Mucosa of rectum (tissue), 2 donors: ENCODE measurements at regions not wholly inside any gene's neighbourhood (a gene's known extent, or its start where the extent isn't known, plus 50 kb on each side); places are given as distances from the start of the nearest gene placed in this dataset.

ENCODE experiments used
- H3K27ac ChIP-seq, 2 donors: one replicate each; pipeline ENCODE4 v1.7.0; 2013; ENCODE audit warnings: inconsistent platforms in 2 of 2, low read depth in 2 of 2, low read length in 2 of 2
- H3K27me3 ChIP-seq, 2 donors: one replicate each; pipeline ENCODE4 v1.7.0; 2013; ENCODE audit warnings: low read length in 2 of 2; ENCODE audit not compliant: control insufficient read depth in 2 of 2, insufficient read depth in 2 of 2
- H3K36me3 ChIP-seq, 2 donors: one replicate each; pipeline ENCODE4 v1.7.0; 2013; ENCODE audit warnings: low read length in 2 of 2; ENCODE audit not compliant: control insufficient read depth in 2 of 2, insufficient read depth in 2 of 2
- H3K4me1 ChIP-seq, 2 donors: one replicate each; pipeline ENCODE4 v1.7.0; 2013; ENCODE audit warnings: low read length in 2 of 2, mild to moderate bottlenecking in 1 of 2; ENCODE audit not compliant: control insufficient read depth in 2 of 2, insufficient read depth in 2 of 2
- H3K4me3 ChIP-seq, 2 donors: one replicate each; pipeline ENCODE4 v1.7.0; 2013; ENCODE audit warnings: low read length in 2 of 2
- H3K9ac ChIP-seq, 2 donors: one replicate each; pipeline ENCODE4 v1.7.0; 2013; ENCODE audit warnings: low read length in 2 of 2, low read depth in 1 of 2, mild to moderate bottlenecking in 1 of 2
- H3K9me3 ChIP-seq, 2 donors: one replicate each; pipeline ENCODE4 v1.7.0; 2013; ENCODE audit warnings: low read length in 2 of 2; ENCODE audit not compliant: control insufficient read depth in 2 of 2
- donor health status: healthy.
- donor health status: Normal muscosa, but diverticular disease.

DNA sequence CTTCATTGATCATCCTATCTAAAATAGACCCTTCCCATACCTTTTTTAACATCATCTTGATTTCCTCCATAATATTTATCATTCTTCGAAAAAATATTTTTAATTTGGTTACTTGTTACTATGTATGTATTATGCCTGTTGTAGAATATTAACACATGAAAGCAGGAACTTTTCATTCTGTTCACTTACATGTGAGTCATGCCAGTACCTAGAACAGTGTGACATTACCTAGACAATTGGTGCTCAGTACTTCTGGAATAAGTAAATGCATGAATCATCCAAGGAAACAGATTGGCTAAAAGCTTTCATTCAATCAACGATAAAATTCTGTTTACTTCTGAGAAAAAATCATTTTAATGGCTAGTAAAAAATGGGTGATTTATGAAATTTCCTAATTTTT lies 76.4 kb downstream of the CXXC4 start:
- H3K9ac ChIP-seq: no peak overlapping the region

DNA sequence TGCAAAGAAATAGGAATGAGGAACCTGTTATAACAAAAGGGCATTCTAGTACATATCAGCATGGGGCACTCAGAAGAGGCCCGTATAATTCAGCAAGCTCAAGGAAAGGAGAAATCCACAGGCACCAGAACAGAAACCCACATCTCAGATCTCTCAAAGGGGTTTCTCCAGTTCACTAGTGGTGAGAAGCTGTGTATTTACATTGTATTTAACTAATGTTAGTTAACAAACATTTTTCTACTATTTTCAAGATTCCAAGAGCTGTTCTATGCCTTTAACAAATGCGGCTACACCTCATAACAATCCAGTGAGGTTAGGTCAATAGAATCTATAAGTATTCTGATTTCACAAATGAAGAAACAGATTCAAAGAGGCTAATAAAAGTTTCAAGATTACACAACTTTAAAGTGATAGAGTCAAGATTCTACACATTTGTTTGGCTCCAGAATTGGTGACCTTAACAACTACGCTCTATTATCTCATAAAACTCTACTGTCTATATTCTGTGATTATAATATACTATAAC lies 77.3 kb downstream of the CXXC4 start:
- Histone ChIP-seq H3K9me3 (no peaks in the 10 kb centered on the region), H3K36me3 (no peaks in the 10 kb centered on the region), H3K4me1 (peaks cover 0 to 15% of the 10 kb centered on the region in 2 donors), H3K27ac (peak overlapping the region; percentile 67 to 69), H3K9ac (no peak overlapping the region), H3K27me3 (no peaks in the 10 kb centered on the region), H3K4me3 (peak overlapping the region in 1 of 2 donors; percentile 35)

More for the DNA sequence above, 76.4 kb downstream of the CXXC4 start:
- no peaks in the 10 kb centered on the region for H3K36me3 ChIP-seq
- H3K27me3 ChIP-seq: no peaks in the 10 kb centered on the region
- H3K4me3 ChIP-seq: no peak overlapping the region
- no peaks in the 10 kb centered on the region for H3K9me3 ChIP-seq
- H3K27ac ChIP-seq: no peak overlapping the region
- peaks cover 0 to 15% of the 10 kb centered on the region in 2 donors for H3K4me1 ChIP-seq

DNA sequence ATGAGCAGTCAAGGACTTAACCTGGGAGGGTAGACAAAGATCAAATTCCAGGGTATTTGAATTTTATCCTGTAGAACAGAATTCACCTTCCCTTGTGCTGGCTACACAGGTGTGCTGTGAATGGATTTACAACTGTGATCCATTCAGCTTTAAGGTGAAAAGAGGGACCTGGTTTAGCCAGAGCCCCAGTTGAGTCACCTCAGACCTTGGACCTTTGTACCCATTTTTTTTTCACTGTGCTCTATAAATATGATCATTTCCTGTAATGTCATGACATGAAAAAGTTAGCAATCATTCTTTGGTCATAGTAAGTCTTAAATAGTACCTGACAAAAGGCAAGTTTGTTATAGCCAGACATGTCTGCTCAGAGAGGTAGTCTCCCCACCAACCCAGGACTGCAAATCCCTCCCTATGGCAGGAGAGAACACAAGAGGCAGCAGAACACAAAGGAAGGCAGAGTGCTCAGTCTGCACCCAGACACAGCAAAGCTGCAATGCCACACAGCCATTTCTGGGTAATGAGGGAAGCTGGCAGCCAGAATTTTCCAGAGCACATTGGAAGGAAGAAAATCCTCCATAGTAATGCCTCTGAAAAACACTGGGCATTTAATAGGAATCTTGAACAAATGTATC lies 77.9 kb downstream of the CXXC4 start:
- H3K27me3 ChIP-seq: no peaks in the 10 kb centered on the region
- peak overlapping the region; percentile 67 to 69 for H3K27ac ChIP-seq
- H3K9ac ChIP-seq: no peak overlapping the region
- H3K4me3 ChIP-seq: peak overlapping the region in 1 of 2 donors; percentile 35
- H3K9me3 ChIP-seq: no peaks in the 10 kb centered on the region
- H3K4me1 ChIP-seq: peaks cover 0 to 15% of the 10 kb centered on the region in 2 donors
- no peaks in the 10 kb centered on the region for H3K36me3 ChIP-seq

GRCh38 chr4:104413487-104413886 lies 81.2 kb downstream of the CXXC4 start:
- no peak overlapping the region for H3K4me3 ChIP-seq
- no peaks in the 10 kb centered on the region for H3K27me3 ChIP-seq
- H3K27ac ChIP-seq: no peak overlapping the region
- H3K9ac ChIP-seq: no peak overlapping the region
- H3K4me1 ChIP-seq: peaks cover 0 to 15% of the 10 kb centered on the region in 2 donors
- no peaks in the 10 kb centered on the region for H3K36me3 ChIP-seq
- H3K9me3 ChIP-seq: no peaks in the 10 kb centered on the region

DNA sequence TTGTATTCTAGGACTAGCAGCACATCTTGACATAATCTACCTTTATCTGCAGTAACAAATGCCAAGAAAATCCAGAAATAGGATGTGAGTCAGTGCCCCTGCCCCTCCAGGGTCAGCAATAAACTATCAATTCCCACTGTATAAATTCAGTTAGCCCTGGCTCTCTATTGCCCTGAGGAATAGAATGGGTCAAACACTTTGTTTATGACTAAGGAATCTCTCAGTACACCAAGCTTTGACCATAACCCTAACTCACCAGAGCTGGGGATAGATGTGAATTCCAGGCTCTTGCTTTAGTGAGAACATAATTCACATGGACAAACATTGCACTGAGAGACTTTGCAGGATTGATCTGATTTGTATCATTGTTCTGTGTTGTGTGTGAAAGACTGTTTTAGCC lies 82.3 kb downstream of the CXXC4 start:
- no peak overlapping the region for H3K4me3 ChIP-seq
- H3K27ac ChIP-seq: no peak overlapping the region
- H3K27me3 ChIP-seq: no peaks in the 10 kb centered on the region
- peaks cover 0 to 12% of the 10 kb centered on the region in 2 donors for H3K4me1 ChIP-seq
- H3K36me3 ChIP-seq: no peaks in the 10 kb centered on the region
- no peaks in the 10 kb centered on the region for H3K9me3 ChIP-seq
- H3K9ac ChIP-seq: no peak overlapping the region

- Histone ChIP-seq H3K27ac (no peak overlapping the region), H3K27me3 (no peaks in the 10 kb centered on the region), H3K4me3 (no peak overlapping the region), H3K4me1 (peaks cover 0 to 5% of the 10 kb centered on the region in 2 donors), H3K36me3 (no peaks in the 10 kb centered on the region), H3K9ac (no peak overlapping the region), H3K9me3 (no peaks in the 10 kb centered on the region)
These were observed 83.2 kb downstream of the CXXC4 start for GRCh38 chr4:104411502-104411901.

DNA sequence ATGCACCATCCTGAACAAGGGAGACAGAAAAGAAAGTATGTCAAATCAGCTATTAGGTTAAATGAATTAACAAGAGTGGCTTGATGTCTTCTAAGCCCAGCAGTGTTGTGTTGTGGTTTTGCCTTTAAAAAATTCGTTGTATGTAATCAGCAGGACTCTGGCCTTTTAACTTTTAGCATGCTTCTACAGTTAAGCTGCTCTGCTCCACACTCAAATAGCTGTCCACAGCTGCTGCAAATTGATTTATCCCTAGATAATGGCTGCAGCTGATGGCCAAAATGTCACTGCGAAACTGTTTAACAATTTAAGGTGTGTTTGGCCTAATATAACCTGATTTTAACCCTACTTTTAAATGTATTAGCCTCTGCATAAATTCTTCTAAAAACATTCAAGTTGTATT lies 85.8 kb downstream of the CXXC4 start:
- Histone ChIP-seq H3K9me3 (no peaks in the 10 kb centered on the region), H3K4me3 (no peak overlapping the region), H3K9ac (no peak overlapping the region), H3K36me3 (no peaks in the 10 kb centered on the region), H3K27me3 (no peaks in the 10 kb centered on the region), H3K27ac (no peak overlapping the region), H3K4me1 (no peaks in the 10 kb centered on the region)

DNA sequence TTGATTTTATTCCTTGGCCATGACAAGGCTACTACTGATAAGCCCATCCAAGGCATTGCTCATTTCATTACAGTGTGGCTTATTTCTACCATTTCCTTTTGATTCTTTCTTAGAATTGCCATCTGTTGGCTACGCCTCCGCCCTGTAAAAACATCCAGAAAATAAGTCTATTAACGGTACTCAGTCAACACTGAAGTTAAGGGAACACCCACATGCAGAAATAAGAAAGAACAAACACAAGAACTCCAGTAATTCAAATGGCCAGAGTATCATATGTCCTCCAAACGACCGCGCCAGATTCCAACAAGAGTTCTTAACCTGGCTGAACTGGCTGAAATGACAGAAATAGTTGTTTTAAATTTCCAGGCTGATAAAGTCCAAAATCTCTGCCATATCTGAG lies 90.3 kb downstream of the CXXC4 start:
- Histone ChIP-seq H3K9ac (no peak overlapping the region), H3K4me3 (no peak overlapping the region), H3K9me3 (no peaks in the 10 kb centered on the region), H3K27me3 (no peaks in the 10 kb centered on the region), H3K4me1 (no peaks in the 10 kb centered on the region), H3K36me3 (no peaks in the 10 kb centered on the region), H3K27ac (no peak overlapping the region)

- Histone ChIP-seq H3K27me3 (no peaks in the 10 kb centered on the region), H3K27ac (no peak overlapping the region), H3K4me3 (no peak overlapping the region), H3K4me1 (no peaks in the 10 kb centered on the region), H3K9ac (no peak overlapping the region), H3K36me3 (no peaks in the 10 kb centered on the region), H3K9me3 (no peaks in the 10 kb centered on the region)
These were observed 99.5 kb downstream of the CXXC4 start for GRCh38 chr4:104395168-104395614.

DNA sequence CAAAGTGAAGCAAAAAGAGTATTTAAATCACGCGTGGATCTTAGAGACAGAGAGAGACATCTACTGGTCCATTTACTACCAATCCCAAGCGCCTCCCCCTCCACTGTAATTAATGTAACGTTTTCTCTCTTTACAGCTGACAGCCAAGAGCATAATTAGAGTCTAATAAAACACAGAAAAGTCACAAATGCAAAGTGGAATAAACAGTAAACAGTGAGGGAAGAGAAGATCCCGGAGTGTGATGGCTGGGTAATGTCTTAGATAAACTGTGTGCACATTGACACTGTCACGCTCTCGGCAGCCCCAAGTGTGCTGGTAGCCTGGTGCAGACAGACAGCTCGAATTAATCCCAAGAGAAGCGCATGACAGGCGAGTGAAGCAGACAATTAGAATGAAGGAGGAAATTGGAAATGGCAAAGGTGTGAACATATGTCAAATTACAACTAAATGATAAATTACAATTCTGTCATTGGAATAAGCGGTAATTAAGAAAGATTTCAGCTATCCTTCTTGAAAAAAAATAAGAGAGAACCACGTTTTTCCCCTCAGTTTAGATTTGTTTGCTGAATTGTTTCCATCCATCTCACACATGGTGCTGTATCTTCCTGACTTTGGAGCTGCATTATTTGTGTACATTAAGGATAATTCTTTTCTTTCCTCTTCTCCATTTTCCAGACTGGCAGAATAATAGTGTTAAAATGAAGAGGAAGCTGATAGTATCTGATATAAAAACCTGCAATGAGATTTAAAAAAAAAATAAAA lies 100.1 kb downstream of the CXXC4 start:
- Histone ChIP-seq H3K4me1 (no peaks in the 10 kb centered on the region), H3K27ac (no peak overlapping the region), H3K36me3 (no peaks in the 10 kb centered on the region), H3K9me3 (no peaks in the 10 kb centered on the region), H3K4me3 (peak overlapping the region in 1 of 2 donors; percentile 28), H3K9ac (no peak overlapping the region), H3K27me3 (no peaks in the 10 kb centered on the region)
